GM21528 (cell line): ENCODE measurements at regions not wholly inside any gene's neighbourhood (a gene's known extent, or its start where the extent isn't known, plus 50 kb on each side); places are given as distances from the start of the nearest gene placed in this dataset.

Source experiments
- ATAC-seq: cut with Tn5 transposase; IDR thresholded peaks from one replicate; pipeline ENCODE4 v1.9.1; 2021; ENCODE audit warnings: mild to moderate bottlenecking, moderate library complexity; ENCODE audit not compliant: unreplicated experiment, low FRiP score

- no peak for ATAC-seq
Measured at GRCh38 chr9:737400-738120, 103.9 kb upstream of the DMRT1 start.

GRCh38 chr9:738209-738915, 103.1 kb upstream of the DMRT1 start:
- no peak for ATAC-seq

- no peak for ATAC-seq
Measured at GRCh38 chr9:739362-739761, 102.1 kb upstream of the DMRT1 start.

- ATAC-seq: no peak
Measured at GRCh38 chr9:740221-740620, 101.3 kb upstream of the DMRT1 start.

- no peak for ATAC-seq
Measured at GRCh38 chr9:742104-742503, 99.4 kb upstream of the DMRT1 start.

GRCh38 chr9:742914-743589, 98.4 kb upstream of the DMRT1 start:
- no peak for ATAC-seq

GRCh38 chr9:744046-744712, 97.3 kb upstream of the DMRT1 start:
- ATAC-seq: no peak

GRCh38 chr9:744790-745484, 96.6 kb upstream of the DMRT1 start:
- ATAC-seq: no peak

- ATAC-seq: no peak
Measured at GRCh38 chr9:745761-746380, 95.6 kb upstream of the DMRT1 start.

GRCh38 chr9:746661-747434, 94.6 kb upstream of the DMRT1 start:
- no peak for ATAC-seq

GRCh38 chr9:747567-747966, 93.9 kb upstream of the DMRT1 start:
- no peak for ATAC-seq

- no peak for ATAC-seq
Measured at GRCh38 chr9:748861-749497, 92.5 kb upstream of the DMRT1 start.

- no peak for ATAC-seq
Measured at GRCh38 chr9:749716-750115, 91.8 kb upstream of the DMRT1 start.

GRCh38 chr9:750249-750967, 91.1 kb upstream of the DMRT1 start:
- no peak for ATAC-seq

GRCh38 chr9:751137-752051, 90.1 kb upstream of the DMRT1 start:
- no peak for ATAC-seq

- no peak for ATAC-seq
Measured at GRCh38 chr9:752201-752600, 89.3 kb upstream of the DMRT1 start.

GRCh38 chr9:752681-753200, 88.8 kb upstream of the DMRT1 start:
- ATAC-seq: no peak
